ENCODE measurements at regions not wholly inside any gene's neighbourhood (a gene's known extent, or its start where the extent isn't known, plus 50 kb on each side); places are given as distances from the start of the nearest gene placed in this dataset.

GRCh38 chr18:73920033-73920432 lies 227.6 kb downstream of the FBXO15 start:
- no peak for DNase-seq (ENCODE audit: low read depth in 2 of 2)

DNA sequence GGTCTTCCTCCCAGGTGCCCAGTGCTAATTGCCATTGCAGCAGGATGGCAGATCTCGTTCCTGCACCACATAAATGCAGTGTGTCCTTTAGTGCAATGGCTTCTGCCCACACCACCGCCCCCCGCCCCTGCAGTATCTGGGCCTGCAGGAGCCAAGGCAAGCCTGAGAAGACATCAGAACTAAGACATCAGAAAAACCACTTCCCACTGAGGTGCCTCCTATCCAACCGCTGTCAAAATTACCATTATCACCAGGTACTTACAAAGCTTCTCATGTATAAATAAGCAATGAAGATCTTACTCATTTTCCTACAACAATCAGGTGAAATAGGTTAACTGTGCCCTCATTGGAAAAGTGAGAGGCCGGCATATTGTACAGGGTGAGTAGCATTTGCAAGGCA lies 228.8 kb downstream of the FBXO15 start:
- DNase-seq (ENCODE audit: low read depth in 2 of 2), result no peak

- DNase-seq (ENCODE audit: low read depth in 2 of 2), result no peak
Measured at GRCh38 chr18:73917046-73917445, 230.6 kb downstream of the FBXO15 start.

DNA sequence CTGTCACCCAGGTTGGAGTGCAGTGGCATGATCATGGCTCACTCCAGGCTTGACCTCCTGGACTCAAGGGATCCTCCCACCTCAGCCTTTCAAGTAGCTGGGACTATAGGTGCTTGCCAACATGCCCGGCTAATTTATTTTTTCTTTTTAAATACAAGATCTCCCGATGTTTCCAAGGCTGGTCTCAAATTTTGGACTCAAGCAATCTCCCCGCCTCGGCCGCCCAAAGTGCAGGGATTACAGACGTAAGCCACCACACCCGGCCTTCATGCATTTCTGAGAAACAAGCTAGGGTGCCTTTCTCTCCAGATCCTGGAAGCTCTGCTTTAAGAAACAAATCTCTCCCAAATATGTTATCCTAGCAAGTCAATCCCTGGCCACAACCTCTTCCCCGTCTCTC lies 234.1 kb downstream of the FBXO15 start:
- no peak for DNase-seq (ENCODE audit: low read depth in 2 of 2)

DNA sequence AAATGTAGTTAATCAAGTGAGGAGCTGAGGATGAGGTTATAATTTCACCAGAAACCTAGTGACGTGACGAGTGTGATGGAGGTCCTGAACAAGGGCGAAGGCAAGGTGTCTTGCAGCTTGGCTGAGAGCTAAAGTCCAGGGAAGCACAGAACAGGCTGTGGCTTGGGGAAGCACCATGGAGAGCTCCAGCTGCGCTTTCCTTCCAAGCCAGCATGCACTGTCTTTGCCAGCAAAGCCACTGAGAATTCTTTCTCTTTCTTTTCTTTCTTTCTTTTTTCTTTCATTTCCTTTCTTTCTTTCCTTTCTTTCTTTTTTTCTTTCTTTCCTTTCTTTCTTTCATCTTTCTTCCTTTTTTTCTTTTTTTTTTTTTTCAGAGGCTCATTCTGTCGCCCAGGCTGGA lies 239.3 kb downstream of the FBXO15 start:
- no peak for DNase-seq (ENCODE audit: low read depth in 2 of 2)

DNA sequence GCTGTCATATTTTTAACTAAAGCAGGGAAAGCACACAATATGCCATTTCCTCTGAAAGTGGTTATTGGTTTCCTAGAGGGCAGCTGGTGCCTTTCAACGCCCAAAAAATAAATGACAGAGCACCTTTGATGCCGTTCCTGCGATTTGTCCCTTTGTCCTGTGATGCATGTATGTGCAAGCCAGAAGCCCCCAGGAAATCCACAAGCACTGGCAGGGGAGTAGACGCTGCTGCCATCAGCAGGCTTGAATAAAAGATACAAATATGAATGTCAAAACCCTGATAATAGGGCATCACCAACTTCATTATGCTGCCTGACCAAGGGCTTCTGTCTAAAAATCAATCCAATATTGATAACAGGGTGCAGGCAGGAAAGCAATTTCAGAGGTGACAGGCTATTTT lies 246.1 kb downstream of the FBXO15 start:
- DNase-seq (ENCODE audit: low read depth in 2 of 2), result no peak

DNA sequence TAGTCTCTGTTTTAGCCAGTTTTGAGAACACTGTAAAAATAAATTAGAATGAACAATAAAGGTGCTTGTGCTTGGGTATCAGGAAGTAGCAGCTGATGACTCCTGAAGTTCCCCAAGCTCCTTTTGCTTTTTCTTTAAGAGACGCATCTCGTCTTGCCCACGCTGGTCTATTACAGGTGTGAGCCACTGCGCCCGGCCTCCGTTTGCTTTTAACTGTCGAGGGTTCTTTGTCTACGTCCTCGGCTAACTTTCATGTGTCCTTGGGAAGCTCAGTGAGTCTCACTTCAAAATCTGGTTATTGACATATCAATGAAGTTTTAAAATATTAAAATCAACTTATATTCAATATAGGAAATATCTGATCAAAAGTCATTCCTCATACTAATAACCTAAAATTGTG lies 246.5 kb downstream of the FBXO15 start:
- no peak for DNase-seq (ENCODE audit: low read depth in 2 of 2)

DNA sequence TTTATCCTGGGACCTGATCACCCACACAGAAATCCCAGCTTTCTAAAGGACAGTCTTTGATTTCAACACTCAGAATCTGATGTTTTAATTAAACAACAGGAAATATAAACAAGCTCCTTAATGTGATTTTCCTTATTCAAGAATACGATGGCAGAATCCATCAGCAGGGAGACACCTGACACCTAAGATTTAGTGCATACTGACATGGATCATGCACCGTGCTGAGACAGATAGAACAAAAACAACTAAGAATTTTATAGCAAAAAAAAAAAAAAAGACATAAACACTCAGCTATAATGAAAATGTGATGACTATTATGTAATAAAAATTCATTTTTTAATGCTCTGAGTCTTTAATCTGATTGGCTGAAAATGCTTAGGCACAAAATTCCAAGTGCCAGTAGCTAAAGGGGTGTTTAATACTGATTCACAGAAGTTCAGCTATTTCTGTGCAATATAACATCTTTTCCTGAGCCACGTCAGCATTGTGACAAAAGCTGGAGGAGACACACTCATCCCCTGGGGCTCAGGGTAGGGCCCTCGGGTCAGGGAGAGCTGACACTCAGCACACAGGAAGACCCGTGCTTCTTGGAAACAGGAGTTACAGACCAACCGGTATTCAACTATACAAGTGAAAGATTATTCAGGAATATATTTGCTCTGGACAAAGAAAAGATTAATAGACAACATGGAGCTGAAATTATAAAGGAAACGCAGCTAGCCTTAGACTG lies 247.4 kb downstream of the FBXO15 start:
- no peak for DNase-seq (ENCODE audit: low read depth in 2 of 2)

DNA sequence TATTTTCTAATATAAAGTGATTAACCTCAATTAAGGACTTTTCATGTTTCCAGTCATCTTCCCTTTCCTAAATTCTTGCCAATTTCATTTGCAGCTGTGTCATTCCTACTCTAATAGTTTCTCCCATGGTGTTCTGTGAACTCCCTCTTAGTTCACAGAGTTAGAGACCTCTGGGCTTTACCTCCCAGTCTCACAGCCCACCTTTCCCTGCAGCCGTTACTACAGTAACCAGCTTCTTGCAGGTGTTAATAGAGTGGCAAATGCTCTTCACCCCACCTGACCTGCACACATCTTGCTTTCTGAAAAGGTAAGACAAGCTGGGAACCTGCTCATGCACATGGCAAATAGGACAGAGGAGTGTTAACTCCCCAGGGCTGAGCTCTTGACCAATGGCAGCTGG lies 250.1 kb downstream of the FBXO15 start:
- DNase-seq (ENCODE audit: low read depth in 2 of 2), result no peak

- no peak for DNase-seq (ENCODE audit: low read depth in 2 of 2)
Measured at GRCh38 chr18:73896685-73897084, 250.9 kb downstream of the FBXO15 start.

- DNase-seq (ENCODE audit: low read depth in 2 of 2), result no peak
Measured at GRCh38 chr18:73895701-73896100, 251.9 kb downstream of the FBXO15 start.

GRCh38 chr18:73893880-73894279 lies 253.8 kb downstream of the FBXO15 start:
- DNase-seq (ENCODE audit: low read depth in 2 of 2), result no peak

GRCh38 chr18:73891572-73892421 lies 255.8 kb downstream of the FBXO15 start:
- no peak for DNase-seq (ENCODE audit: low read depth in 2 of 2)

DNA sequence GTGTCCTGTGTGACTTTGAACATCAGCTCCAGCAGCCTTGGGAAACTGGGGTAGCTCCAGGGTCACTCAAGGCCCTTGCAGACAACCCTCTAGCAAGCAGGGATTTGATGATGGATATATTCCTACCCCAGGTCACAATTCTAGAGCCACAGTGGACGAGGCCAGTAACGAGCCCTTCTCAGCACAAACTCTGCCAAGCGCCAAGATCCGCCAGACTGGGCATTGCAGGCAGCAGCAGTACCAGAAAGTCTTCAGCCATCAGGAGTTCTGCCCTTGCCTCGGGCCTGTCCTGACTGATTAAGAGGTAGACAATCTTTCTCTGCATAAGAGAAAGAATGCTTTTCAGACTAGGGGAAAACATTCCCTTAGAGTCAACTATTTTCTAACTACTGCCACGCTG lies 259.1 kb downstream of the FBXO15 start:
- no peak for DNase-seq (ENCODE audit: low read depth in 2 of 2)

DNA sequence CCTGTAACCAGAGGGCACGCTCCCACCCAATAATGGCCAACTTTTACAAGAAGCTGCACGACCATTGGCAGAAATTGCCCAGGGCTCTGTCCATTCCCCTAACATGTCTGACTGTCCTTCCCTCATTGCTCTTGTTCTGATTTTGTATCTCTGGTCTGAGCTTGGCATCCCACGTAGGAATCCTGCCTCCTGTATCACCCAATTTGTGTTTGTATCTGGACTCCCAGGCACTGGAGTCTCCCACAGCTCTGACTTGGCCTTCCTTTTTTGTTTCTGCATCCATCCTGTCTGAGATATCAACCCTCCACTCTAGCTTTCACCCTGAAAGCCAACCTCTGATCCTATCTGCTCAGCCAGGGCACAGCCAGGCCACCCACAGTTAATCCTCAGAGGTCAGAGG lies 259.8 kb downstream of the FBXO15 start:
- DNase-seq (ENCODE audit: low read depth in 2 of 2), result no peak

DNA sequence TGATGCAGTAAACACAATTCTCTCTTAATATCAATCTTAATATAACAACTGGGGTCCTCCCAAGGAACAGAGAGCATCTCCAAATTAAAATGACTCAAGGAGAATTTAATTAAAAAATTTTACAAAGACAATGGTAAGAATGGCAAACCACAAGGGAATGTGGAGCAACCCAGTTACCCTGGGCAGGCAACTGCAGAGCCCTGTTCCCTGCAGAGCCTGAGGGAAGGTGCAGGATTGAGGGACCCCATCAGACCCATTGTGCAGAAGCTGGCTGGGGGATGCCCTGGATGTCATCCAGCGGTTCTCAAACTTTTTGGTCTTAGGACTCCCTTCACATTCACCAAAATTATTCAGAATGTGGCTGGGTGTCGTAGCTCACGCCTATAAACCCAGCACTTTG lies 262.8 kb downstream of the FBXO15 start:
- no peak for DNase-seq (ENCODE audit: low read depth in 2 of 2)

DNA sequence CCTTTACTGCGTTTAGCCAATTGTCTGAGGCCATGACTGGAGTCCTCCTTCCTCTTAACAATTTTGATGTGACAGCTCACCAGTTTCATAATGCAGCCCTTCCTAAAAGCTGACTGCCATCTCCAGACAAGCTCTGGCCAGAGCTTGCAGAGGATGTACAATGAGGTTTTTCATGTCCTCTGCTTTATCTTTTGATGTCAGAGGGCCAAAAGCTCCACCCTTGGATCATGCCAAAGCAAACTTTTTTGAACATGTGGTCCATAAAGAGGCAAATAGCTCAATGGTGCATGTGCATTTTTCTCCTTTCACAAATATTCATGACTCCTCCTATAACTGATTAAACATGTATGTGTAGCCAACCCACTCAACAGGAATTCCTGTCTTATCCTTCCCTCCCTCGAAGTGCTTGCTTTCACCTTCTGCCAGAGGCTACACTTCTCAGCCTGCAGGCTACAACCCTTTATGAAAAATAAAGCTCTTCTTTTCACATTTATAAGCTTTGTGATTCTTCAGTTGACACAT lies 266.2 kb downstream of the FBXO15 start:
- no peak for DNase-seq (ENCODE audit: low read depth in 2 of 2)

DNA sequence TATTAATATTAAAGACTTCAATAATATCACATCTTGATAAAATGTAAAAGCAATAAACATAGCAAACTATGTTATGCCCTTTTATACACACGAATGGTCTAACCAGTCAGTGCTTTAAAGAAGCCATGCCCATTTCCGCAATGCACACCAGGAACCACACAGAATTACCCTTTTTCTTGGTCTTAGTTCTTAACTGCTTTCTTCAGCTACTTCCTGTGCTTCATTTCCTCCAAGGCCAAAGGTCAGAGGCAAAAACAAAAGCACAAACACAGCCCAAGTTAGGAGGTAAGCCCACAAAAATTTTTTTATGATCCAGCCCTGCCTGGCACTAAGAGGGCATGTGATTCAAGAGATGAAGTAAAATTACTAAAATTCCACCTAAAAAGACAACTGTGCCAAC lies 267.2 kb downstream of the FBXO15 start:
- DNase-seq (ENCODE audit: low read depth in 2 of 2), result no peak

DNA sequence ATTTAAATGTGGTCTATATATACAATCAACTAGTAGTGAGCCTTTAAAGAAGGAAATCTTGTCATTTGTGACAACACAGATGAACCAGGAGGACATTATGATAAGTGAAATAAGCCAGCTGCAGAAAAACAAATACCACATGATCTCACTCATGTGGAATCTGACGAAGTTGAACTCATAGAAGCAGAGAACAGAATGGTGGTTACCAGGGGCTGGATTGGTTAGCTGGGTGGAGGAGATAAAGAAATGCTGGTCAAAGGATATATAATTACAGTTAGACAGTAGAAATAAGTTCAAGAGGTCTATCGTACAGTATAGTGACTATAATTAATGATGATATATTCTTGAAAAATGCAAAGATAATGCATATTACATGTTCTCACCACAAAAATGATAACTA lies 267.9 kb downstream of the FBXO15 start:
- DNase-seq (ENCODE audit: low read depth in 2 of 2), result no peak

DNA sequence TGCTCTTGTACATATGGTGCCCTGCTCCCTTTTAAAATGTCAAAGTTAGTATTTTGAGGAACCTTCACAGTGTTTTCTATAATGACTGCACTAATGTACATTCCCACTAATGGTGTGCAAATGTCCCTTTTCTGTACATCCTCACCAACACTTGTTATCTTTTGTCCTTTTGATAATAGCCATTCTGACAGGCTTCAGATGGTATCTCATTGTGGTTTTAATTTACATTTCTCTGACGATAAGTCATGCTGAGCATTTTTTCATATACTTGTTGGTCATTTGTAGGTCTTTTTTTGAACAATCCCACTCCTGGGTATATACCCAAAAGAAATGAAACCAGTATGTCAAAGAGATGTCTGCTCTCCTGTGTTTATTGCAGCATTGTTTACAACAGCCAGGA lies 268.3 kb downstream of the FBXO15 start:
- DNase-seq (ENCODE audit: low read depth in 2 of 2), result no peak

- no peak for DNase-seq (ENCODE audit: low read depth in 2 of 2)
Measured at GRCh38 chr18:73869182-73869581, 278.5 kb downstream of the FBXO15 start.

- no peak for DNase-seq (ENCODE audit: low read depth in 2 of 2)
Measured at GRCh38 chr18:73861771-73862170, 285.9 kb downstream of the FBXO15 start.

- no peak for DNase-seq (ENCODE audit: low read depth in 2 of 2)
Measured at GRCh38 chr18:73859837-73860397, 287.7 kb downstream of the FBXO15 start.
